Left ventricle myocardium inferior (tissue), 1 donor: ENCODE measurements at regions not wholly inside any gene's neighbourhood (a gene's known extent, or its start where the extent isn't known, plus 50 kb on each side); places are given as distances from the start of the nearest gene placed in this dataset.

Experiments used
- DNase-seq: peaks from one replicate; pipeline ENCODE4 v3.0.0-alpha.2; 2020
- H3K27ac ChIP-seq: fragments of 200-600 bp; replicated peaks from 2 replicates; pipeline ENCODE4 v1.8.0; 2021
- H3K27me3 ChIP-seq: fragments of 200-600 bp; 2 replicates; pipeline ENCODE4 v1.8.0; 2021; ENCODE audit warnings: low read depth
- H3K36me3 ChIP-seq: fragments of 200-600 bp; 2 replicates; pipeline ENCODE4 v1.8.0; 2021
- H3K4me1 ChIP-seq: fragments of 200-600 bp; 2 replicates; pipeline ENCODE4 v1.8.0; 2021
- H3K4me3 ChIP-seq: fragments of 200-600 bp; 2 replicates; pipeline ENCODE4 v1.8.0; 2021; ENCODE audit warnings: mild to moderate bottlenecking, moderate library complexity
- H3K9me3 ChIP-seq: fragments of 200-600 bp; replicated peaks from 2 replicates; pipeline ENCODE4 v1.8.0; 2021
- CTCF ChIP-seq: fragments of 200-600 bp; IDR thresholded peaks from 2 replicates; pipeline ENCODE4 v1.8.0; 2021; ENCODE audit warnings: antibody characterized with exemption, mild to moderate bottlenecking, borderline replicate concordance
- intact Hi-C: fragments of 100-400 bp; cut with micrococcal nuclease; formaldehyde crosslinking; loops from one replicate; pipeline ENCODE4 v1.11.0; 2022
- donor health status: DM: no; HTN: yes; CAD: no; lungs with severe emphysema.

GRCh38 chr11:133715602-133716001, 129.7 kb downstream of the SPATA19 start:
- H3K27me3 ChIP-seq: peaks cover 9% of the 10 kb centered on the region

DNA sequence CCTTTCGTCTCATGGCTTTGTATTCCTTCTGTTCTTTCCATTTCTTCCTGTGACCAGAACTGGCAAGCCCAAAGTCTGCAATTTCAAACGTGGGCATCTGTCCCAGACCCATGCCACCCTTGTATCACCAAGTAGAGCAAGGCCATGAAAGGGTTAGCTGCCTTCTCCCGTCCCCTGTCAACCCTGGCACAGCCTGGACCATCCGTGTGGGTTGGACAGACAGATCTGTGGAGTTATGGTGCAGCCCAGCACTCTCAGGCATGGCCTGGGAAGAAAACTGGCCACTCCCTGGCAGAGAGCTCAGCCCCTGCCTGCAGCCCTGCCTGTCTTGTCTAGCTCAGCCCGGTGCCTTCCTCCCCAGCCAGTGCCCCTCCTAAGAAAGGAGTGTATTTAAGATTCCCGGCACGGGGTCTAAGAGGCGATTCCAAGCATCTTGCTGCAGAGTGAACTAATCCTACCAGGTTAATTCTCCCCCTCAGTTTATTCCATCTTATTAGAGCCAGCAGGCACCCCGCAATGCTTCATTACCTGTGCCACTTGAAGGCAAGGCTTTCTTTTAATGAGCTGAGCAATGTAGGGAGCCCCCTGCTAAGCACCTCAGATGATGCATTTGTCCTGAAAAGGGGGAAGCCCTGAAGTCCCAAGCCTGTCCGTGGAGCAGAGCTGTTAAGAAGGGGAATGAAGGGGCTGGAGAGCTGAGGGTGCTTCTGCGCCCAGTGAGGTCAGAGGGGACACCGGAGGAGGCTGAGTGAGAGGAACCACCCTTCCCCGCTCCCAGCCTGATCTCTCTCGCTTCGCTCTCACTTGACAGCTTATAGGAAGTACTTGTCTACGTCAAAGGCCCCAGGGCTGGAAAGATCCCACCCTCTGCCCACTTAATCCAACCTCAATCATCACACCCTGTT, 130.6 kb downstream of the SPATA19 start:
- DNase-seq: no peak
- Histone ChIP-seq H3K9me3 (no peaks in the 10 kb centered on the region), H3K4me1 (peaks cover 28% of the 10 kb centered on the region), H3K27ac (no peak overlapping the region), H3K36me3 (no peaks in the 10 kb centered on the region), H3K27me3 (peaks cover 9% of the 10 kb centered on the region), H3K4me3 (no peak overlapping the region)
- no peak for TF ChIP-seq CTCF
- intact Hi-C loops: no loop called here

More at GRCh38 chr11:133715602-133716001, 129.7 kb downstream of the SPATA19 start:
- Histone ChIP-seq H3K36me3 (no peaks in the 10 kb centered on the region), H3K27ac (no peak overlapping the region), H3K9me3 (no peaks in the 10 kb centered on the region), H3K4me3 (no peak overlapping the region), H3K4me1 (peaks cover 24% of the 10 kb centered on the region)
- TF ChIP-seq CTCF: no peak
- intact Hi-C loops: no loop called here
- DNase-seq: no peak

DNA sequence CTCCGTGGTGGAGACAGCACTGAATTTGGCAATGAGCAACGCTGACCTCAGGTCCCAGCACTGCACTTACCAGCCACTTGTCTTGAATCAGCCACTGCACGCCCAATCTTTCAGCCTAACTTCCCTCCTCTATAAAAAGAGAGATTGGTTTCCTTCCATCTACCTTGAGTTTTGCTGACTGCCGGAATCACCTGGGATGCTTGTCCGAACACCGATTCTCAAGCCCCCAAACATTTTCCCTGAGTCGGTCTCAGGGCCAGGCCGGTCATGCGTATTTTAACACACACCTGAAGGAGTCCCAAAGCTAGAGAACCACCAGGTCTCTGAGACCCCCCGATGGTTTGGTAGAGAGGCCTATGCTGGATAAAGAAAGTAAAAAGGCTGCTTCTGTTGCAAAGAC, 131.5 kb downstream of the SPATA19 start:
- no peaks in the 10 kb centered on the region for H3K36me3 ChIP-seq
- TF ChIP-seq CTCF: no peak
- intact Hi-C loops: no loop called here
- no peak for DNase-seq
- no peaks in the 10 kb centered on the region for H3K9me3 ChIP-seq
- no peak overlapping the region for H3K4me3 ChIP-seq
- H3K27ac ChIP-seq: no peak overlapping the region
- peaks cover 9% of the 10 kb centered on the region for H3K27me3 ChIP-seq
- H3K4me1 ChIP-seq: peaks cover 28% of the 10 kb centered on the region

DNA sequence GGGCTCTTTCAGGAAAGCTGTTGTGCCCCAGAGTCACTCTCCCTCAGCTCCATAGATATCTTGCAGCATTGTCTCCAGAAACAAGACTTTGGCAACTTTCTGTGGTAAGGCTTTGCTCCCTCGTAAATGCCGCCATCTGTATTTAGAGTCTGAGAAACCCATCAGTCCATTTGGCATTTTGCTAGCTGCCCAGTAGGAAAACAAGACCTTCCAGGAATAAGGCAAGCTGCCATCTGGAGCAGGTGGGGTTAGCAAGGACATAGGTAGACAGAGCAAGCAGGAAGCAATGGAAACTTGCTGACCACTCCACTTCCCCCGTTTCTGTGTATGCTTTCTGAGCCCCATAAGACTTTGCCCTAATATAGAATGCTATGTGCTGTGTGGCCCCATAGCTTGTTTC, 131.9 kb downstream of the SPATA19 start:
- H3K4me3 ChIP-seq: no peak overlapping the region
- intact Hi-C loops: no loop called here
- H3K27ac ChIP-seq: no peak overlapping the region
- no peak for TF ChIP-seq CTCF
- H3K36me3 ChIP-seq: no peaks in the 10 kb centered on the region
- peaks cover 28% of the 10 kb centered on the region for H3K4me1 ChIP-seq
- peaks cover 9% of the 10 kb centered on the region for H3K27me3 ChIP-seq
- no peaks in the 10 kb centered on the region for H3K9me3 ChIP-seq
- no peak for DNase-seq

- Histone ChIP-seq H3K27ac (no peak overlapping the region), H3K4me1 (peaks cover 28% of the 10 kb centered on the region), H3K4me3 (no peak overlapping the region), H3K36me3 (no peaks in the 10 kb centered on the region), H3K27me3 (peaks cover 5% of the 10 kb centered on the region), H3K9me3 (no peaks in the 10 kb centered on the region)
- intact Hi-C loops: no loop called here
- no peak for DNase-seq
- TF ChIP-seq CTCF: no peak
Measured at GRCh38 chr11:133712051-133712560, 133.2 kb downstream of the SPATA19 start.
